ENCODE measurements at regions not wholly inside any gene's neighbourhood (a gene's known extent, or its start where the extent isn't known, plus 50 kb on each side); places are given as distances from the start of the nearest gene placed in this dataset.

GRCh38 chr9:129469188-129469987 lies 151.5 kb downstream of the C9orf50 start:
- DNase-seq, result peak; percentile 82
- H3K4me3 ChIP-seq (ENCODE audit: insufficient read depth, low read depth, low read length), result no peak overlapping the region
- no peaks in the 10 kb centered on the region for H3K36me3 ChIP-seq (replicated peaks; ENCODE audit: control insufficient read depth, insufficient read depth, low read length)
- H3K27me3 ChIP-seq (ENCODE audit: control insufficient read depth, insufficient read depth, low read length), result no peaks in the 10 kb centered on the region; the same call in 1 of the 2 replicates

- H3K36me3 ChIP-seq (replicated peaks; ENCODE audit: control insufficient read depth, insufficient read depth, low read length), result no peaks in the 10 kb centered on the region
- peak; percentile 48 for DNase-seq
- no peaks in the 10 kb centered on the region; the same call in 1 of the 2 replicates for H3K27me3 ChIP-seq (ENCODE audit: control insufficient read depth, insufficient read depth, low read length)
- no peak overlapping the region for H3K4me3 ChIP-seq (ENCODE audit: insufficient read depth, low read depth, low read length)
Measured at GRCh38 chr9:129467739-129468666, 152.9 kb downstream of the C9orf50 start.

DNA sequence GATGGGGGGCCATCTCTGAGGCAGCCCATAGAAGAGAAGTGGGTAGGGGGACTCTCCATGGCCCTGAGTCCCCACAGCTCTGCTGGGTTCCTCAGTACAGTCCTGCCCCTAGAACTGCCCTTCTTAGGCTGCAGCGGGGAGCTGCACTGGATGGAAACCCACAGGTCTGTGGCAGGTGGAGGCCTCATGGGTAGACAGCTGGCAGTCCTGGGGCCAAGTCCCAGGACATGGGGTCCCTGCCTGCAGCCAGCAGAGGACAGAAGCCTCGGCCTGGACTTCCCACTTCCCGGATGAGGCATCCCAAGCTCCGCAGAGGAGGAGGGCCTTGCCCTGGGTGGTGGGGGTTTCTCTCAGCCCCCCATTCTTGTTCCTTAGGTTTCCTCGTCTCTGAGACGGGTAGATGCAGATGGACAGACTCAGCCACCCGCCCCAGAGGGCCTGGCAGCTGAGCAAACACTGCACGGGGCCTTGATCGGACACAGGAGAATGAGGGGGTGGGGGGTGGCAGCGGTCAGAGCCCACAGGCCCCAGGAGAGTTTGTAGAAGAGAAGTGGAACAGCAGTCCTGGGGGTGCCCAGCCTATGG lies 153.8 kb downstream of the C9orf50 start:
- H3K4me3 ChIP-seq (ENCODE audit: insufficient read depth, low read depth, low read length), result no peak overlapping the region
- H3K36me3 ChIP-seq (replicated peaks; ENCODE audit: control insufficient read depth, insufficient read depth, low read length), result no peaks in the 10 kb centered on the region
- DNase-seq, result peak; percentile 45
- no peaks in the 10 kb centered on the region; the same call in 1 of the 2 replicates for H3K27me3 ChIP-seq (ENCODE audit: control insufficient read depth, insufficient read depth, low read length)

GRCh38 chr9:129465834-129466535 lies 154.9 kb downstream of the C9orf50 start:
- Histone ChIP-seq H3K27me3 (ENCODE audit: control insufficient read depth, insufficient read depth, low read length) (no peaks in the 10 kb centered on the region), H3K36me3 (replicated peaks; ENCODE audit: control insufficient read depth, insufficient read depth, low read length) (no peaks in the 10 kb centered on the region), H3K4me3 (ENCODE audit: insufficient read depth, low read depth, low read length) (no peak overlapping the region)
- peak; percentile 51 for DNase-seq

DNA sequence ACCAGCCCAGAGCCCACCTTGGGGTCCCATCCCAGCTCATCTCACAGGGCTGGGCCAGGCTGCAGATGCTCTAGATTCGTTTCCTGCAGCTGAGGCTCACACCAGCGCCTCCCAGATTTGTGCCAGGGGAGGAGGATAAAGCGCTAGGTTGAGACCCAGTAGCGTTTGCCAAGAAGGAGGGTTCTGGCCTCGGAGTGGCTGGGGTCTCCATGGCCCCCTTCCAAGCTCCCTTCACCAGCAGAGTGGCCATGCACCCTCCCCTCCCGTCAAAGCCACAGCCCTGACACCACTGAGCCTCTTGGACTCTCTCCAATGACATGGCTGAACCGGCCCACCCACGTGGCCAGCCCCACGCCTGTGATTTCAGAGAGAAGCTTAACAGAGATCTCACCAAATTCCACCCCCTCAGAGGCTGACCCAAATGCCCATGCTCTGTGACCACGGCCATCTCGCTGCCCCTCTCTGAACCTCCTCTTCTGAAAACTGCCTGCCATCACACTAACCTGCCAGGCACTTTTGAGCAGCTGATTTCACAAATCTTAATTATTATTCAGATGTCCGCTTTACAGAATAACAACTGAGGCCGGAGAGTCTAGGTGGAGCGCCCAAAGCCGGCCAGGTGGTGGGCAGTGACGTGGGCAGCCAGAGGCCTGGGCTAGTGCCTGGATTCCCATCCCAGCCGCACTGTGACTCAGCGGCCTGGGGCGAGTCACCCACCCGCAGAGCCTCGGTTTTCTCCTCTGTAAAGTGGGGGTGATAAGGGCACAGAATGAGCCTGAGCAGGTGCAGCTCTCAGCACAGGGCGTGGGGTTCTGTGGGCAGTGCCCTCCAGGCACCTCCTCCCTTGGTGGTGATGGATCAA lies 155.7 kb downstream of the C9orf50 start:
- no peaks in the 10 kb centered on the region for H3K36me3 ChIP-seq (replicated peaks; ENCODE audit: control insufficient read depth, insufficient read depth, low read length)
- no peaks in the 10 kb centered on the region for H3K27me3 ChIP-seq (ENCODE audit: control insufficient read depth, insufficient read depth, low read length)
- no peak overlapping the region for H3K4me3 ChIP-seq (ENCODE audit: insufficient read depth, low read depth, low read length)
- DNase-seq, result peak; percentile 49

- DNase-seq, result peak; percentile 60
- Histone ChIP-seq H3K4me3 (ENCODE audit: insufficient read depth, low read depth, low read length) (no peak overlapping the region), H3K36me3 (replicated peaks; ENCODE audit: control insufficient read depth, insufficient read depth, low read length) (no peaks in the 10 kb centered on the region), H3K27me3 (ENCODE audit: control insufficient read depth, insufficient read depth, low read length) (peaks cover 8% of the 10 kb centered on the region; the same call in 1 of the 2 replicates)
Measured at GRCh38 chr9:129463994-129464393, 156.9 kb downstream of the C9orf50 start.

DNA sequence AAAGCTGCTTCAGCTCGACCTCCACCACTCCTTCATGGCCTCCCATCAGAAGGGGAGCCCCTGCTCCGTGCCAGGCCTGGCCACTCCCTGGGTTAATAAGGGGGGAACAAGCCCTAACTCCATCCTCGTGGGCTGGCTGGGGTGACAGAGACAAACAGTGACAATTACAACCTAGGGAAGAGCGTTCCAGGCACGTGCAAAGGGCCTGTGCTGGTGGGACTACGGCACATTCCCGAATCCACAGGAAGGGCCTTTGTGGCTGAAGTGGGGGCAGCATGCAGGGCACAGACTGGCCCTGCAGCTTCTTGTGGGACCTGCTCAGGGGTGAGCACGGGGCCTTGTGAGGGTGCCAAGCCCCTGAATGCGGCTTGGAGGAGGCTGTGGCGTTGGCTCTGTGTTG lies 157.4 kb downstream of the C9orf50 start:
- no peak overlapping the region for H3K4me3 ChIP-seq (ENCODE audit: insufficient read depth, low read depth, low read length)
- no peaks in the 10 kb centered on the region for H3K36me3 ChIP-seq (replicated peaks; ENCODE audit: control insufficient read depth, insufficient read depth, low read length)
- DNase-seq, result no peak
- peaks cover 13% of the 10 kb centered on the region; the same call in 1 of the 2 replicates for H3K27me3 ChIP-seq (ENCODE audit: control insufficient read depth, insufficient read depth, low read length)

- Histone ChIP-seq H3K27me3 (ENCODE audit: control insufficient read depth, insufficient read depth, low read length) (peaks cover 17% of the 10 kb centered on the region; the same call in 1 of the 2 replicates), H3K36me3 (replicated peaks; ENCODE audit: control insufficient read depth, insufficient read depth, low read length) (no peaks in the 10 kb centered on the region), H3K4me3 (ENCODE audit: insufficient read depth, low read depth, low read length) (no peak overlapping the region)
- DNase-seq, result no peak
Measured at GRCh38 chr9:129462360-129462759, 158.5 kb downstream of the C9orf50 start.

DNA sequence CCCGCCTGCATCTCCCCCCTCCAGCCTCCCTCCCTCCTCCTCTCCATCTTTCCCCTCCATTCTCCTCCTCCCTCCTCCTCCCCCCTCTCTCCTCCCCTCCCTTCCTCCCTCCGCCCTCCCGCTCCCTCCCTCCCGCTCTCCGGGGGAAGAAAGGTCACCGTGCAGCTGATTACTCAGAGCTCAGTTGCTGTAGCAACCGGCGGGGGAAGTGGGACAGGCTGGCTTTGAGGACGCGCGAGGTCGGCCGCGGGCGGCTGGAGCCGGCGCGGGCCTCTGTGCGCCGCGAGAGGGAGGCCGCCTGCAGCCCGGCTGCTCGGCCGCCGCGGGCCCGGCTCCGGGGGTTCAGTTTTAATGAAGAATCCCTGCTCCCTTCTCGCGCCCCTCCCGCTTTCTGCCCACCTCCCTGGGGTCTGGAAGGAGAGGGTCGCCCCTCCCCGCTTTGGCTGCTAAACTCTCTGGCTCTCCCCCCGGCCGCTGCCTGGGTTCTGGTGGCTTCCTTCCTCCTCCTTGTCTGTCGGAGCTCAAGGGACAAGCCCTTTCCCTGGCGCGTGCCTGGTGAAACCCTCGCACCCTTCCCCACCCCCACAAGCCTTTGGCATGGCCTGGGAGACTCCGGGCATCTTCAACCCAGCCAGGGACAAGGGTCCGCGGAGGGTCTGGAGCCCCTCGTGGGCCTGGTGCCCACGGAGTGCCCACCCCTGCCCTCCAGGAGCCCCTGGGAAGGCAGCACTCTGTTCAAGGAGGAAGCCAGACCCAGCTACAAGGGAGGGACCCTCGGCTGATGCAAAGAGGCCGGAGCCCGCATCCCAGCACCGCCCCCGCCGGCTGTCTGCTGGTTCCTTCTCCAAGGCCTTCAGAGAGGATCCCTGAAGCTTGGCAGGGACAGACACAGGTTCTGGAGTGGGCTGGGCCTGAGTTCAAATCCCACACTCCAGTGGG lies 160.3 kb downstream of the C9orf50 start:
- no peaks in the 10 kb centered on the region for H3K36me3 ChIP-seq (replicated peaks; ENCODE audit: control insufficient read depth, insufficient read depth, low read length)
- peak overlapping the region; percentile 50 for H3K4me3 ChIP-seq (ENCODE audit: insufficient read depth, low read depth, low read length)
- peaks cover 20% of the 10 kb centered on the region; the same call in 1 of the 2 replicates for H3K27me3 ChIP-seq (ENCODE audit: control insufficient read depth, insufficient read depth, low read length)
- DNase-seq, result peak; percentile 97

DNA sequence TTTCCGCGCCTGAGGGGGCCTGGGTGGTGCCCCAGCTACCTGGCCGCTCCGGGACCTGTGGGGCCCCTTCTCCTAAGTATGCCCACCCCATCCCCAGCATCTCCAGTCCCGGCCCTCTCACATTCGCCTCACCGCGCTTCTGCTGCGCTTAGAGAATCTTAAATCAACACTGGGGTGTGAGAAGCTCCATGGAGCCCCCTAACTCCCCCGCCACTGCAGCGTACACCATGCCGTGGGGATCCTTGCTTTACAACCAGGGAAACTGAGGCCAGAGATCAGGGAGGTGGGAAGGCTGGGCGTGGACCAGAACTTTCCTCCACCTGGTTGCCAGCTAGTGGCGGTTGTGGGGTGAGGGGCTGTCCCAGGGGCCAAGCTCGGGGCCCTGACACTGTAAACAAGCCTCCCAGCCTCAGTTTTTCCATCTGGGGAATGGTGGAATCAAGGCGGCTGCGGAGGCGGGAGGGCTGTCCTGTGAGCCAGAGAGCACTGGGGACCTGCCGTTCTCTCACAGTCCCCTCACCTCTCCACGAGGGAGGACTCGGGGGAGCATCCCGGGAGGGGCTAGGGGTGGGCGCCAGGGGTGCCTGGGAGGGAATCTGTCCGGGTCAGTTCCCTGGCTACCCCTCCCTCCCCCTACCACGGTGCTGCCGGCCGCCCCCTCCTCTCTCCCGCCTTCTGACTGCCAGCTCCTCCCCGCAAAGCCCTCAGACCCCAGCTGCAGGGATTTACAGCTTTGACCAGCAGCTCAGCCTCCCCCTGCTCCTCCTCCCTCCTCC lies 161.2 kb downstream of the C9orf50 start:
- H3K27me3 ChIP-seq (ENCODE audit: control insufficient read depth, insufficient read depth, low read length), result peaks cover 21% of the 10 kb centered on the region; the same call in 1 of the 2 replicates
- no peaks in the 10 kb centered on the region for H3K36me3 ChIP-seq (replicated peaks; ENCODE audit: control insufficient read depth, insufficient read depth, low read length)
- no peak for DNase-seq
- H3K4me3 ChIP-seq (ENCODE audit: insufficient read depth, low read depth, low read length), result peak overlapping the region; percentile 50

DNA sequence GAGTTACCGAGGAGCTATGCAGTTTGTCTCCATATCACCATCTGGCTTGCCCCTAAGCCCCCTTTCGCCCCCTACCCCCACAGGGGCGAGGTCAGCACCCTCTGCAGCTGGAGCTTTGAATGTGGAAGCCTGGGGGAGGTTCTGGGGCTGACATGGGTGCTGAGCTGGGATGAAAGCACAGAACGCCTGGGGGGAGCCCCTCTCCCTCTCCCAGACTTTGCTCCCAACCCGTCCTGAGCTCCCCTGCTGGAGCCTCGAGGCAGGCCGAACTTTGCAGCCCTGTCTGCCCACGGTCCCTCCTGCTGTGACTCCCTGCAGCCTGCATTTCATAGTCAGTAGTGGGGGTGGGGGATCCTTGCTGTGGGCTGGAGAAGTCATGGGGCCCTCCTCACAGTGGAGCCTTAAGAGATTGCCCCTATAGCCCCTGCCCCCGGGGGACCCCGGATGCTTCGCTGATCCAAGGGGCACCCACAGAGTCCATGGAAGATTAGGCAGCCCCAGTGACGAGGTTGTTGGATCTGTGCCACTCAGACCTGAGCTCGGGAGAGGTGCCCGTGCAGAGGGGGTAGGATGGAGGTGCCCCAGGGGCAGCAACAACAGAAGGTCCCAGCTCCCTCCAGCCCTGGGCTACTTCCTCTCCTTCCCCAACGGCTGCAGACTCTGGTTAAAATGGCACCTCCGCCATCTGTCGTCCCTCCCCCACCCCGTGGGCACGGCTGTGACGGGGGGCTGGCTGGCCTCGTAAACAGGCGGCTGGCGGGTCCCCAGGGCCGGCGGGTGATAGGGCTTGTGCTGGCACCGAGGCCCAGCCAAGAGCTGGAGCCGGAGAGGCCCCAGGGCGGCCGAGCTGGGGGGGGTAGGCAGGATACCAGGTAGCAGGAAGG lies 162.0 kb downstream of the C9orf50 start:
- H3K4me3 ChIP-seq (ENCODE audit: insufficient read depth, low read depth, low read length), result peak overlapping the region; percentile 50; the same call in 1 of the 2 replicates
- H3K36me3 ChIP-seq (replicated peaks; ENCODE audit: control insufficient read depth, insufficient read depth, low read length), result no peaks in the 10 kb centered on the region
- DNase-seq, result peak; percentile 84
- H3K27me3 ChIP-seq (ENCODE audit: control insufficient read depth, insufficient read depth, low read length), result peaks cover 24% of the 10 kb centered on the region; the same call in 1 of the 2 replicates

Data from H7 (cell line).